MV-4-11 (cell line): ENCODE measurements at regions not wholly inside any gene's neighbourhood (a gene's known extent, or its start where the extent isn't known, plus 50 kb on each side); places are given as distances from the start of the nearest gene placed in this dataset.

Source experiments
- DNase-seq: peaks from one replicate; lab custom pipeline; 2025; lab: John Stamatoyannopoulos, UW

DNA sequence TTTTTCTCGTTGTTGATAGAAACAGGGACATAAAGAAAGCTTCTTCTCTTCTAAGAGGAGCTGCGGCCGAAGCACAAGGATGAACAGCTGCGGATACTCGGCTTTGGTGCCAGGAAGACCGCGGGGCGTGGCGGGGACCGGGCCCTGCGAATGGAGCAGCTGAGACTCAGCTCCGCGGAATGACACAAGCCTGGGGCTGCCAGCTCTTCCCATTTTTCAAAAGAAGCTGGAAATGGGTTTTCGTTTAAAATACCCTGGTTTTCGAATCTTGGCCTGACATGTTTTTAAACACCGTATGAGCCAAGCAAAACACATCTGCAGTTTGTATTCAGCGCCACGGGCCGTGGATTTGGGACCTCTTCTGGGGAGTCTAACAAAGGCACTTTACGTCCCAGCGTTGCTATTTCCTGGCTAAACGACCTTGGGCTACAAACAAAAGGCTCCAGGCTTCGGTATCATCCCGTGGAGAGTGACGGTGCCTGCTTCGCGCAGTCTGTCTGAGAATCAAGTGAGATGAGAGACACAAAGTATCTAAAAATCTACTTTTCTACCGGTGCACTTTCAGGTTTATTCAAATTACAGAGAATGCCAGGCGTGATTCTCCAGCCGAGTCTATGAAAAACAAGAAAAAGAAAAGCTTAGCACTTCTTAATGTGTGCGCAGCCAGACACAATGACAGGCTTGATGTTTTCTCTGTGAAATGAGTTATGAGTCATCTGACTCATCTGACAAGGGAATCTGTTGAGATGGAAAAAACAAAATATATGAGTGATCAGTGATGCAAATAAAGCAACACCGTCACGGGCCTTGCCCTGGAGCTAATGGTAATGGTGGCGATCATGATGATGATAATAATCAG is 114.0 kb upstream of the TMEM132D start:
- DNase-seq: no peak

GRCh38 chr12:130018614-130019013 is 114.8 kb upstream of the TMEM132D start:
- DNase-seq: no peak

DNA sequence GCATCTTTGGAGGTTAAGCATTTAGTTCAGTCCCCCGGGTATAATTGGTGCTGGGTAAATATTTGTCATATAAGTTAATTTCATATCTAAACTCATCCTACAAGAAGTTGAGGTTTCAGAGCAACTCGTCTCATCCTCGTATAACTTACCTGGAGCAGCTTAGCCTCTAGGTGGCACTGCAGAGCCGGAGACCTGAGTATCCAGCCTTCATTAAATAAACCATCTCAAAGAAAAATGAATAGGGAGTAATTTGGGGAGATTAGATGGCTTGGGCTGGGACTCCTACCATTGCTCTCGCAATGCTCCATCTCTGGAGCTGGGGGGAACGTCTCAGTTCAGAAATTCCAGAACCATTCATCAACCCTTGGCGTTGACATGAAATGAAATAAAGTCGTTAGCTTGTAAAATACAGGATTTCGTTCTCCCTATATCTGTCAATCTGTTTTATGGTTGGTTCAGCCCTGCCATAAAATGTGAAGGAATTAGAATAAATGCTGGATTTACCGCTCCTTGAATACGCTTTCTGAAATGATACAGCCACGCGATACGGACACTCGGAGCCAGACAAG is 122.9 kb upstream of the TMEM132D start:
- peak; percentile 0 for DNase-seq

- DNase-seq: no peak
Observed at GRCh38 chr12:130027798-130028197, 124.0 kb upstream of the TMEM132D start.

GRCh38 chr12:130029151-130029550 is 125.3 kb upstream of the TMEM132D start:
- DNase-seq: no peak

GRCh38 chr12:130031041-130031440 is 127.2 kb upstream of the TMEM132D start:
- DNase-seq: no peak

- DNase-seq: peak; percentile 6
Observed at GRCh38 chr12:130031571-130032189, 127.9 kb upstream of the TMEM132D start.

DNA sequence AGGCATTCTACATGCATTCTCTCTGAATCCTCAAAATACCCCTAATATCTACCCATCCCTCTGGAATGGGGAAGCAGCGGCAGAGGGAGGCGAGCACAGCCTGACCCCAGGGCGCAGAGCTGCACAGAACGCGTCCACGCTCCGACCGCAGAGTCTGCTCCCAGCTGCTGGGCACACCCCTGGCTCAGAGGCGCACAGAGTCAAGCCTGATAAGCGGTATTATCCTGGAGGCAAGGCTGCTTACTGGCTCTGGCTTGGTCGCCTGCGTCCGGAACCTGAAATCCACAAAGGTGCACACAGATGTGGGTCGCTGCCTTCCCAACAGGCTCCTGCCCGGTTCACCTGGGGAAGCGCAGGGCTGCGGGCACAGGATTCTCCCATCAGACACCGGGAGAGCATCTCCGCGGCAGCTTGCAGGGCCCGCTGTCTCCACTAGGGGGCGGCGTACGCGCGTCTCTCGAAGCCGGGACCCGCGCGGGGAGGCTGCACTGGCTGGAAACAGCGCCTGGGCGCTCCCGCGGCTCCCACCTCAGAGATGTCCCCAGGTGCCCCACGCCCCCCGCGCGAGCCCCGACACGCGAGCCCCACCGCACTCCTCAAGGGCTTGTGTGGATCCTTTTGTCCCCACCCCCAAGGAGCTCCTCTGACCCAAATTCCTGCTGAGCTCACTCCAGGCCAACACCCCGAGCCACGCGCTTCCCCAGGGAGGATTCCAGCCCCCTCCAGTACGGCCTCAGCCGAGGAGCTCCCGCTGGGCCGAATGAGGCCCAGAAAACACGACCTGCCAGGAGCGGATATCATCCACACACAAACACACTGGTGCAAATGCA is 120.1 kb upstream of the FZD10 start:
- no peak for DNase-seq

GRCh38 chr12:130043685-130044406 is 118.4 kb upstream of the FZD10 start:
- no peak for DNase-seq

DNA sequence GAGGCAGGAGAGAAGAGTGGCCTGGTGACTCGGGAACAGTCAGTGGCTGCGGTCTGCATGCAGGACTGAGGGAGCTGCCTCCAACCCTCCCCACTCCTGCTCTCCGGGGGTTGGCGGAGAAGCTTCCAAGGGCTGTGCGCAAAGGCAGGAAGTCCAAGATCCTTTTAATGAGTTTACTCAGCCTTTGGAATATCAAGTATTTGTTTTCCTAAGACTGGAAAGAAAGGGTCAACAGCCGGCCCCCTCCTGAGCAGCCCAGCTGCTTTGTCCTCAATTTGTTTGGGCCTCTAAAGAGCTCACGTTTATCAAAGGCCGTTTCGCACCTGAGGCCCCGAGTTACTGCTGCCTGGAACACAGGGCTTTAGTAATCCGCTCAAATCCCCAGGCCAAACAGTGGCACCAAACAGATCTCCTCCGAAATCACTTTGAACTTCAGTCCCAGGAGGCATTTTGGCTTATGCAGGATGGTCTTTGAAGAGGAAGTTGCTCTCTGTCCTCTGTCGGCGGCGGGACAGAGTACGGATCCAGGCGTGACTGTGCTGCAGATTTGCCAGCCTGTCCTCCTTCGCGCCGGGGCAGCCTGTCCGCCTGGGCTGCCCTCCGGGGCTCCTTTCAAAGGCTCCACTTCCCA is 117.2 kb upstream of the FZD10 start:
- DNase-seq: no peak

- no peak for DNase-seq
Observed at GRCh38 chr12:130049666-130050065, 112.6 kb upstream of the FZD10 start.

- no peak for DNase-seq
Observed at GRCh38 chr12:130051900-130052299, 110.4 kb upstream of the FZD10 start.

GRCh38 chr12:130053651-130054069 is 108.6 kb upstream of the FZD10 start:
- DNase-seq: no peak

GRCh38 chr12:130054803-130055202 is 107.5 kb upstream of the FZD10 start:
- no peak for DNase-seq

DNA sequence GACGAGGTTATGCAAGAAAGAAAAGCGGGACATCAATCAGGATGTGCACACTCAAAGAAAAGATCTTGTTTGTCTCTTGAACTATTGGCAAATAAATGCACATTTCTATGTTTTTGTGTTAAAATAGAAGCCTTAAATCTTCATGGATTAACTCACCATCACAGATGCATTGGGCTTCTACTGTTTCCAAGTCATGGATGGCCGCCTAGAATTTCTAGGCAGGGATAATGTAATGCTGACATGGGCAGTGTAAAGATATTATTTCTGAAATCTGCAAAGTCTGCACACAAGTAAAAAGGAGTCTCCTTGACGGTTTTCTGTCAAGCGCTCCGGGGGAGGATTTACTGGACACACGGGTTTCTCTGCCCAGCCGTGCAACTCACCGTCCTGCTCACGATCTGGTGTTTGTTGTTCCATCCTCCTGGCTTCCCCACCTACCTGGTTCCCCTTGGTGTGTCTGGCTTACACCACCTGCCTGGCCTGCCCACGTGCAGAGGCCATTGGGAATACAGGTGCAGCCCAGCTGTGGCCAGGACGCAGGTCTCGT is 103.3 kb upstream of the FZD10 start:
- DNase-seq: no peak

DNA sequence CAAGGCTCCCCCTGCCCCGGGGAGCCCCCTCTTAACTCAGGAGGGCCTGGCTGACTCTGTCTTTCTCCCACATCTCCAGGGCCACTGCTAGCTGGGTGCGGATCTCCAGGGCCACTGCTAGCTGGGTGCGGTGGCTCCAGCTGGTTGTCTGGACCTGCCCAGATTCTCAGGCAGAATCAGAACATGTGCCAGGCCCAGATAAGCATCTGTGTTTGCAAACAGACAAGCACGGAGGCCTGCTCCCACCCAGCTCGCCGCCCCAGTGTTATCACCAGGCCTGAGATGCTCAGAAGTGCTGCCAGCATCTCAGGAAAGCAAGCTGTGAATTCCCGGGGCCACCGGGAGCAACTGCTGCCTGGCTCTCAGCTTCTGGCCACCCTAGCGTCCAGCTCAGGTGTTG is 98.4 kb upstream of the FZD10 start:
- DNase-seq: no peak

DNA sequence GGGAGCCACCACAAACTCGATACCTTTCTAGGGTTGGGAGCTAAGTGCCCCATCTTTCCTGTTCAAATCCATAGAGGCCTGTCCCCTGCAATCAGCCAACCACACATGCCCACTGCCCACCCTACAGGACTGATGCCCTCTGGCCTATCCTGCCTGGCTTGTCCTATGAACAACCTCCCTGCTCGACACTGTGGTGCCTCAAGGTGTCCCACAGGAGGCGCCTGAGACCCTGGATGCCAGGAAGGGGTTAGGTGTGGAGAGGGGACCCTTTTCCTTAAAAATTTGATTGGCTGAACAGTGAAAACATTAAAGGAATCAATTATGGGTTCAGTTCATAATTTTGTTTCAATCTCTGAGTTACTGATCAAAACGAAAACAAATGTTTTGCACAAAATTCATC is 97.3 kb upstream of the FZD10 start:
- DNase-seq: no peak

GRCh38 chr12:130066742-130067141 is 95.5 kb upstream of the FZD10 start:
- DNase-seq: no peak

GRCh38 chr12:130068741-130069140 is 93.5 kb upstream of the FZD10 start:
- no peak for DNase-seq

DNA sequence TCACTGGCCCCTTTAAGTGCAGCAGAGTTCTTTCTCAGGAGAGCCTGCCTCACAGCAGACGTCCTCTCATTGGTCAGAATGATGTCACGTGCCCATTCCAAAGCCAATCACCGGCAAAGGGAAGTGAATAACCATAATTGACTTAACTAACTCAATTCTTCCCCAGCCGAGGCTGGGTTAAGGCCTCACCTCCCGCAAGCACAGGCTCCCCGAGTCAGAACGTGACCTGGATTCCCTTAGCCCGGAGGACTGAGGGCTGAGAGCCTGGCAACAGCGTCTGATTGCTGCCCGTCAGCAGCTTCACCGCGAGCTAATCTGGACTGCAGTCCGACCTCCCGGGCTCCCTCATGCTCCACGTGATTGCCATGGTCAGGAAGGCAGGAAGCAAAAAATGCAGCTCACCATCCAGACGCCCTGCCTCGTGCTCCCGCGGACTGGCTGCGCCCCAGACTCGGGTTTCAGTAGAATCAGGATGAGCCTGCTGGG is 92.1 kb upstream of the FZD10 start:
- no peak for DNase-seq

DNA sequence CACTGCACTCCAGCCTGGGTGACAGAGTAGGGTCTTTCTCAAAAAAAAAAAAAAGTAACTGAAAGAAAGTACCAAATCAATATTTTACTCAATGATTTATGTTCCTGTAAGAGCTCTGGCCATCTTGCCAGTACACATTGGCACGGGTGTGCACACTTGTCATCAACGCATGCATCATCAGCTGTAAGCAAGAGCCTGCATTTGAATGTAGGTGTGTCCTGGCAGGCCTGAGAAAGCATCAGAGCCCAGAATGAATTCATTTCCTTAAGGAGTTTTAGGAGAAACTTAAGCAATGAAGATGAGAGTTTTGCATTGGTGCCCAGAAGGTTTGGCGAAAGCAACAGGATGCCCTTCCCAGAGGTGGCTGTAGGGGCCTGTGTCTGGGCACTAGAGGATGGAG is 88.5 kb upstream of the FZD10 start:
- no peak for DNase-seq
